ENCODE measurements at regions not wholly inside any gene's neighbourhood (a gene's known extent, or its start where the extent isn't known, plus 50 kb on each side); places are given as distances from the start of the nearest gene placed in this dataset.

DNA sequence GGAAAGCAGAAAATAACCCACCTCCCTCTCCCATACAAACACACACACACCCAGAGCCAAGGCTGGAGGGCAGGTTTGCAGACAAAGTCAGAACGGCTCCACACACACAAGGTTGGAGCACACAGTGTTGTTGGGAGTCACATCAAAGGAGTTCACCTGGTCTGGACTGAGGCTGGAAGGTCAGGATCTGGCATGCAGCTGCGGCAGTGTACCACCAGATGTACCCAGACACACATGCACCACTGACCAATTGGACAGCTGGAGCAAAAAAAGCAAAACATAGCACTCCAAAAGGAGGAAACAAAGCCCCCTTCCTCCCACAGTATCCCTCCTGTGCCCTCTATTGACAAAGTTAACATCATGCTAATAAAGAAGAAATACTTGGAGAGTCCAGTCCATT, 94.6 kb upstream of the KIF2A start:
- TF ChIP-seq, protein P1, sequence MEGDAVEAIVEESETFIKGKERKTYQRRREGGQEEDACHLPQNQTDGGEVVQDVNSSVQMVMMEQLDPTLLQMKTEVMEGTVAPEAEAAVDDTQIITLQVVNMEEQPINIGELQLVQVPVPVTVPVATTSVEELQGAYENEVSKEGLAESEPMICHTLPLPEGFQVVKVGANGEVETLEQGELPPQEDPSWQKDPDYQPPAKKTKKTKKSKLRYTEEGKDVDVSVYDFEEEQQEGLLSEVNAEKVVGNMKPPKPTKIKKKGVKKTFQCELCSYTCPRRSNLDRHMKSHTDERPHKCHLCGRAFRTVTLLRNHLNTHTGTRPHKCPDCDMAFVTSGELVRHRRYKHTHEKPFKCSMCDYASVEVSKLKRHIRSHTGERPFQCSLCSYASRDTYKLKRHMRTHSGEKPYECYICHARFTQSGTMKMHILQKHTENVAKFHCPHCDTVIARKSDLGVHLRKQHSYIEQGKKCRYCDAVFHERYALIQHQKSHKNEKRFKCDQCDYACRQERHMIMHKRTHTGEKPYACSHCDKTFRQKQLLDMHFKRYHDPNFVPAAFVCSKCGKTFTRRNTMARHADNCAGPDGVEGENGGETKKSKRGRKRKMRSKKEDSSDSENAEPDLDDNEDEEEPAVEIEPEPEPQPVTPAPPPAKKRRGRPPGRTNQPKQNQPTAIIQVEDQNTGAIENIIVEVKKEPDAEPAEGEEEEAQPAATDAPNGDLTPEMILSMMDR (IDR thresholded peaks at IDR 0.05): no peak
- TF ChIP-seq POLR2A (IDR thresholded peaks at IDR 0.05): no peak
